GM19395 (cell line): ENCODE measurements at regions not wholly inside any gene's neighbourhood (a gene's known extent, or its start where the extent isn't known, plus 50 kb on each side); places are given as distances from the start of the nearest gene placed in this dataset.
"Not testable (repeated sequence)": the region's sequence is repeated elsewhere in the genome, so short reads cannot be mapped to it uniquely, and the experiment has no call there.

Experiments
- ATAC-seq: cut with Tn5 transposase; IDR thresholded peaks from one replicate; pipeline ENCODE4 v1.9.1; 2021; ENCODE audit warnings: mild to moderate bottlenecking, moderate library complexity; ENCODE audit not compliant: unreplicated experiment

GRCh38 chrX:117689956-117690355 lies 426.7 kb downstream of the KLHL13 start:
- ATAC-seq: no peak

GRCh38 chrX:117680286-117680685 lies 436.3 kb downstream of the KLHL13 start:
- ATAC-seq: no peak

GRCh38 chrX:117653396-117653795 lies 463.2 kb downstream of the KLHL13 start:
- ATAC-seq: no peak

GRCh38 chrX:117645639-117646038 lies 471.0 kb downstream of the KLHL13 start:
- ATAC-seq: no peak

- no peak for ATAC-seq
Observed at GRCh38 chrX:117641913-117642656, 474.5 kb downstream of the KLHL13 start.

GRCh38 chrX:117636826-117637225 lies 479.8 kb downstream of the KLHL13 start:
- ATAC-seq: no peak

GRCh38 chrX:117633277-117633676 lies 483.3 kb downstream of the KLHL13 start:
- no peak for ATAC-seq

- ATAC-seq: no peak
Observed at GRCh38 chrX:117628381-117628780, 488.2 kb downstream of the KLHL13 start.

GRCh38 chrX:117610806-117611205 lies 505.8 kb downstream of the KLHL13 start:
- no peak for ATAC-seq

- ATAC-seq: no peak
Observed at GRCh38 chrX:117610049-117610448, 506.6 kb downstream of the KLHL13 start.

- ATAC-seq: no peak
Observed at GRCh38 chrX:117607561-117607960, 509.0 kb downstream of the KLHL13 start.

GRCh38 chrX:117606101-117606500 lies 510.5 kb downstream of the KLHL13 start:
- ATAC-seq: not testable (repeated sequence)

GRCh38 chrX:117570160-117570559 lies 546.5 kb downstream of the KLHL13 start:
- ATAC-seq: no peak

- ATAC-seq: no peak
Observed at GRCh38 chrX:117568238-117568637, 548.4 kb downstream of the KLHL13 start.

- no peak for ATAC-seq
Observed at GRCh38 chrX:117543885-117544284, 572.7 kb downstream of the KLHL13 start.

GRCh38 chrX:117539090-117539418 lies 577.6 kb downstream of the KLHL13 start:
- ATAC-seq: no peak

- ATAC-seq: no peak
Observed at GRCh38 chrX:117538178-117539089, 578.2 kb downstream of the KLHL13 start.

GRCh38 chrX:117532339-117532738 lies 584.3 kb downstream of the KLHL13 start:
- ATAC-seq: no peak

GRCh38 chrX:117522725-117523700 lies 593.6 kb downstream of the KLHL13 start:
- no peak for ATAC-seq

- no peak for ATAC-seq
Observed at GRCh38 chrX:117517994-117518393, 598.6 kb downstream of the KLHL13 start.

- no peak for ATAC-seq
Observed at GRCh38 chrX:117511379-117511778, 605.2 kb downstream of the KLHL13 start.
